ENCODE measurements at regions not wholly inside any gene's neighbourhood (a gene's known extent, or its start where the extent isn't known, plus 50 kb on each side); places are given as distances from the start of the nearest gene placed in this dataset.

DNA sequence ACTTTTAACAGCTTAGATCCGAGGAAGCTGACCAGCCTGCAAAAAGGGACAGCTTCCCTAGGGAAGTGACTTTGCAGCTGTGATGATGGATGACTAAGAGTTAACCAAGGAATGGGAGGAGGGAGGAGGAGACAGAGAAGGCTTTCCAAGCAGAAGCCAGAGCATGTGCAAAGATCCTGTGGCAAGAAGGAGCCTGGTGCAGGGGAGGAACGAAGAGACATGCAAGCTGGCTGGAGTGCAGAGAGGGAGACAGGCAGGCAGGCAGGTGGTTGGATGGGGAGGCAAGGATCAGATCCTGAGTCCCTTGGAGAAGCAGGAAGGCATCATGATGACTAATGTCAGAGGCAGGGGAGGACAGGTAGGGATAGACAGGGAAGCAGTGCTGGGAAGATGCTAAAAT lies 148.8 kb downstream of the PFKFB3 start:
- H3K27ac ChIP-seq = no peak overlapping the region
- TF ChIP-seq, protein P1, sequence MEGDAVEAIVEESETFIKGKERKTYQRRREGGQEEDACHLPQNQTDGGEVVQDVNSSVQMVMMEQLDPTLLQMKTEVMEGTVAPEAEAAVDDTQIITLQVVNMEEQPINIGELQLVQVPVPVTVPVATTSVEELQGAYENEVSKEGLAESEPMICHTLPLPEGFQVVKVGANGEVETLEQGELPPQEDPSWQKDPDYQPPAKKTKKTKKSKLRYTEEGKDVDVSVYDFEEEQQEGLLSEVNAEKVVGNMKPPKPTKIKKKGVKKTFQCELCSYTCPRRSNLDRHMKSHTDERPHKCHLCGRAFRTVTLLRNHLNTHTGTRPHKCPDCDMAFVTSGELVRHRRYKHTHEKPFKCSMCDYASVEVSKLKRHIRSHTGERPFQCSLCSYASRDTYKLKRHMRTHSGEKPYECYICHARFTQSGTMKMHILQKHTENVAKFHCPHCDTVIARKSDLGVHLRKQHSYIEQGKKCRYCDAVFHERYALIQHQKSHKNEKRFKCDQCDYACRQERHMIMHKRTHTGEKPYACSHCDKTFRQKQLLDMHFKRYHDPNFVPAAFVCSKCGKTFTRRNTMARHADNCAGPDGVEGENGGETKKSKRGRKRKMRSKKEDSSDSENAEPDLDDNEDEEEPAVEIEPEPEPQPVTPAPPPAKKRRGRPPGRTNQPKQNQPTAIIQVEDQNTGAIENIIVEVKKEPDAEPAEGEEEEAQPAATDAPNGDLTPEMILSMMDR (conservative IDR thresholded peaks at IDR 0.05) = no peak

DNA sequence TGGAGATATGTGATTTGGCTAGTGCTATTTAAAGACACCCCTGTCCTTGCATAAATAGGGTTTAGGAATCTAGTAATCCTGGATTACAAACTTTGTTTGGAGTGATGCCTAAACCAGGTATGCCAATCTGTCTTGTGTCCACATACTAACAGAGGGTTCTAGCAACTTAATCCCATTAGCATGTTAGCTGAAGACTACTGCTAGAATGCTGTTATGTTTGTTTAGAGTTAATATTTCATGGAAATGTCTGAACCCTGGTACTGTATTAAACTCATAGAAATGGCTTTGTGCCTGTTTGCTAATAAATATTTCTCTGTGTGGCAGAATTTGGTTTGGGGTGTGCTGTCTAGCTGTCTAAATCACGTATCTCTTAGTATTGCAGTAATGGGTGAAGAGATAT lies 150.8 kb downstream of the PFKFB3 start:
- TF ChIP-seq, protein P1 (conservative IDR thresholded peaks at IDR 0.05) = no peak
- peak overlapping the region; percentile 65 for H3K27ac ChIP-seq

DNA sequence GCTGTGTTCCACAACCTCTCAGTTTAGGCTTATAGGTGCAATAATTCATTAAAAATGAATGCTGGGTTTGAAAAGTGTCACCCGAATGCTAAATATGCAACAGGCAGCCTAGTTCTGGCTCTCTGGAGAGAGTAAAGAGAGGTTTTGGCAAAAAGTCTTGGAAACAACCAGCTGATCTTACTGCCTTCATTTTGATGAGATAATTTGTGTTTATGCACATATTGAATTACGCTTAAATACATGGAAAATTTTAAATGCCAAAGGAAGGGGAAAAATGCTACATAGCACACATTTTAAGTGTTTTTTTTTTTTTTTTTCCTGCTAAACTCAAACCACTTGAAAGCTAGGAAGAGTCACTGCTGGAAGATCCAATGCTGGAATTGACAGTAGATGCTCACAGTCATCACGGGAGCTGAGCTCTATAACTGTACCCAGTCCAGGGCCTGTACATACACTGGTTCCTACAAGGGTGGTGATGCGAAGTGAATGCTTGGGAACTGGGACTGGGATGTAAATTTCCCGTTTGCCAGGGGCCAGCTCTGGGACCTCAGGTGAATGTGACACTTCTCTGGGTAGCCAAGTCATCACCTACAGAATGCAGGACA lies 151.5 kb downstream of the PFKFB3 start:
- TF ChIP-seq, protein P1 (conservative IDR thresholded peaks at IDR 0.05) = no peak

DNA sequence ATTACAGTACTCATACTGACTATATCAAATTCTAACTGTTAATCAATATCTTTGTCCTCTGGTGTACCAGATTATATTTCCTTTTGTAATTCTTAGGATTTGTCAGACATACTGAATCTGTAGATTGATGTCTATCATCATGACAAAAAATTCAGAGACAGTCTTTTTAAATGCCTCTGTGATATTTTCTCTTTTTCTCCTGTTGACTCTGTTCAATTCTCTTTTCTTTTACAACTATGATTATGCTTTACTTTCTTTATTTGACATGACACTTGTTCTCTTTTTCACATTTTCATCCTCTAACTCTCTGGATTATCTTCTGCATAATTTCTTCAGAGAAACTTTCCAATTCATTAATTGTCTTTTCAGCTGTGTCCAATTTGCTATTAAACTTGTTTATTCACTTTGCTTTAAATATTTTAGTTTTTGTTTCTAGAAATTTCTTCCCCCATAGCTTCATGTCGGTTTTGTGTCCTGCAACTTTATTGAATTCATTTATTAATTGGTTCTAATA lies 153.6 kb downstream of the PFKFB3 start:
- TF ChIP-seq, protein P1 (conservative IDR thresholded peaks at IDR 0.05) = no peak
- no peak overlapping the region for H3K27ac ChIP-seq

More for the DNA sequence above, 151.5 kb downstream of the PFKFB3 start:
- H3K27ac ChIP-seq = peak overlapping the region; percentile 65

DNA sequence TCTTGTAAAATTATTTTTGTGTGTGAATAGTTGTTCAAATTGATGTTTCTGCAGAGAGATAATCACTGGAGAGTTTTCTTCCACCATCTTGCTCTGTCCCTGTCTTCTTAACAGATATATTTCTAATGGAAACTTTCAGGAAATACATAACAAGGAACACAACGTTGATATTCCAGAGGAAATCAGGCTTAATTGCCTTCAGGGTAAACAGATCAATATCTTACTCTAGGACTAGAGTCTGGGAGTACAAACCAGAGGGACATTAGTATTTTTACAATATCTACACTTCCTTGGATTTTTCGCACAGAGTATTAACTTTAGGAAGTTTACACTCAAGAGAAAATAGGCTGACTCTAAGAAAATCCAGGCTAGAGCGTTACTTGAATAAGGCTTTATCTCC lies 159.1 kb downstream of the PFKFB3 start:
- TF ChIP-seq, protein P1 (conservative IDR thresholded peaks at IDR 0.05) = no peak
- peak overlapping the region; percentile 93 for H3K27ac ChIP-seq

DNA sequence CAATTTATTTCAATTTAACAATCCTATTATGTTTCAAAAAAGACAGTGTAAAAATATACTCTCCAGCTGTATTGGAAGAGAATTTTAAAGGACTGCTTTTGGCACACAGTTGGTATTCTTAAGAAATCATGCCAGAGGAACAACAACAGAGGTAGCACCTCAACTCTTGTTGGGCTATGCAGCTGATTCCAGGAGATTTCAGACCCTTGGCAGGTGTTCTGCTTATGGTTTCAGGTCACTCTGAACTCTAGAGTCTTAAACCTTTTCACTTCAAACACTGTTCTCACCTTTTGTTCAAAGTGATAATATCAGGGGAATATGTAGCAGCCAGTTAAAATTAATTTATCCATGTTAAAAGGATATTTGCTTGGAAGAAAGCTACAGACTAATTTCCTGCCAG lies 160.1 kb downstream of the PFKFB3 start:
- peak overlapping the region; percentile 93 for H3K27ac ChIP-seq
- TF ChIP-seq, protein P1 (conservative IDR thresholded peaks at IDR 0.05) = no peak

DNA sequence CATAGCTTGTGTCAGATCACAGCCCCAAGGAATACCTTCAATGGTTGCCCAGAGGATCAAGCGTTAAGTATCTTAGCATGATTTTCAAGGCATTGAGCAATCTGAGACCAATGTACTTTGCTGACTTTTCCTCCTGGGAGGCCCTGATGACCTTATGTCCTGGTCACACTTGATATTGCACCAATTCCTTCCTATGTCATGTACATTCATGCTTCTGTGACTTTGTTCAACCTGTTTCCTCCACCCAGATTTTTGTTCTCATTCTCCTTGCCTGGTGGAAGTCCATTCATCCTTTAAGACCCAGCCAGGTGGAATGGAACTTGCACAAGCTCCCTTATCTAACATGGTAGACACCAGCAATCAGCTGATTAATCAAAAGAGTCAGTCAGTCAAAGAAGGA lies 160.8 kb downstream of the PFKFB3 start:
- TF ChIP-seq, protein P1 (conservative IDR thresholded peaks at IDR 0.05) = no peak
- peak overlapping the region; percentile 93 for H3K27ac ChIP-seq
